GM19438 (cell line): ENCODE measurements at regions not wholly inside any gene's neighbourhood (a gene's known extent, or its start where the extent isn't known, plus 50 kb on each side); places are given as distances from the start of the nearest gene placed in this dataset.
"Not testable (repeated sequence)": the region's sequence is repeated elsewhere in the genome, so short reads cannot be mapped to it uniquely, and the experiment has no call there.

Experiments used
- ATAC-seq: cut with Tn5 transposase; IDR thresholded peaks from one replicate; pipeline ENCODE4 v1.9.1; 2021; ENCODE audit warnings: low read depth; ENCODE audit not compliant: unreplicated experiment

DNA sequence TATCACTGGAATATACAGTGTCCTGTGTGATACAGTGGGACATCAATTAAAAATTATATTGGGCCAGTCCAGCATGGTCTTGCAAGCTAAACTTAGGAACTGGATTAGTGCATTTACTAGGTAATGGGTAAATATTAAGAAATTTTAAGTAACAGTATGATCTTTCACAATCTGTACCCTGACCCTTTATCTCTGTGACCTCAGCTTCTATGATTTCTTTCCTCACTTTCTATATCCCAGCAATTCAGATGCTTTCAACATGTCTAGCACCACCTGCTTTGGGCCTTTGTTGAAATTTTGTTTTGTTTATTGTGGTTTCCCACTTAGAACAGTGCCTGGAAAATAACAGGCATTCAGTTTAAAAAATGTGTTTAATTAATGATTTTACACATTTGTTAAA is 2295.4 kb downstream of the ARAP2 start:
- ATAC-seq, result no peak

DNA sequence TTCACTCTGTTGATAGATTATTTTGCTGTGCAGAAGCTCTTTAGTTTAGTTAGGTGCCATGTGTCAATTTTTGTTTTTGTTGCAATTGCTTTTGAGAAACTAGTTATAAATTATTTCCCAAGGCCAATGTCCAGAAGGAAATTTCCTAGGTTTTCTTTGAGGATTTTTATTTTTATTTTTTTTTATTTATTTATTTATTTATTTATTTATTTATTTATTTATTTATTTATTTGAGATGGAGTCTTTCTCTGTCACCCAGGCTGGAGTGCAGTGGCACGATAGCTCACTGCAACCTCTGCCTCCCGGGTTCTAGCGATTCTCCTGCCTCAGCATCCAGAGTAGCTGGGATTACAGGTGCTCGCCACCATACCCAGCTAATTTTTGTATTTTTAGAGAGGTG is 2290.5 kb downstream of the ARAP2 start:
- ATAC-seq, result not testable (repeated sequence)

- ATAC-seq, result no peak
Observed at GRCh38 chr4:33954759-33955158, 2289.6 kb downstream of the ARAP2 start.

DNA sequence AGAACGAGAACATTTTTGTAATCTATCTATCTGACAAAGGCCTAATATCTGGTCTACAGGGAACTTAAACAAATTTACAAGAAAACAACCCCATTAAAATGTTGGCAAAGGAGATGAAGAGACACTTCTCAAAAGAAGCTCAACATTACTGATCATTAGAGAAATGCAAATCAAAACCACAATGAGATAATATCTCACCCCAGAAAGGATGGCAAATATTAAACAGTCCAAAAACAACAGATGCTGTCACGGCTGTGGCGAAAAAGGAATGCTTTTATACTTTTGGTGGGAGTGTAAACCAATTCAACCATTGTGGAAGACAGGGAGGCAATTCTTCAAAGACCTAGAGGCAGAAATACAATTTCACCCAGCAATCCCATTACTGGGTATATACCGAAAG is 2284.8 kb downstream of the ARAP2 start:
- ATAC-seq, result no peak

- ATAC-seq, result no peak
Observed at GRCh38 chr4:33961761-33962160, 2282.6 kb downstream of the ARAP2 start.

- no peak for ATAC-seq
Observed at GRCh38 chr4:33966808-33967207, 2277.5 kb downstream of the ARAP2 start.

DNA sequence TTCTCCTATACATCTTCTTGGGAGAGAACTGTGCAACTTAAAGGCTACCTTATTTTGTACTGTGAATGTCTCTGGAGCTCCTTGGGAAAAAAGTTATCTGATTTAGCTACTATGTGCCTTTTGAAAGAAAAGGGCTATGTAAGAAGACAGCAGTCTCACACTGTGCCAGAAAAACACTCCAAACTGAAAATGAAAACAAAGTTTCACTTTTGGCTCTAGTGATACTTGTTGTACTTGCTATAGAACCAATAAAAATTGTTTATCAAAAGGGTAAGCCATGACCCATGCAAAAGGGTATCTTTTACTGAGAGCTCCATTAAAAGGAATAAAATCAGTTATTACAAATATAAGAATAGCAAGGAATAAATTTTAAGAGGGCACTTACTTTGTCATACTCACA is 2270.0 kb downstream of the ARAP2 start:
- no peak for ATAC-seq

DNA sequence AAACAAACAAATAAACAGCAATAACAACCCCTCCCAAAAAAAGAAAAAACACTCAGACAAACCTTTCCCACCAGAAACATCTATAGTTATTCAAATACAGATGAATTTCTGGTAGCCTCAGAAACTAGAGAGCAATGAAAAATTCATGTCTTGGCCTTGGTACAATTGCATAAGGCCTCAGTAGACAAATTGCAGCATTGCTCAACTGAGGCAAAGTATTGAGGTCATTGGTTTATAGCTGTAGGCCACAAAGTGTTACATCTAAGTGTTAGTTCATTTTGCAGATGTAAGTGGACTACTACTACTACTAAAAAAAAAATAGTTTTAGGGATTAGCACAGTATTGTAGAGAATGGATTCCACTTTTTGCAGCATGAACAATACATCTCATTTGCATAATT is 2268.3 kb downstream of the ARAP2 start:
- no peak for ATAC-seq

- not testable (repeated sequence) for ATAC-seq
Observed at GRCh38 chr4:33979781-33980180, 2264.5 kb downstream of the ARAP2 start.

DNA sequence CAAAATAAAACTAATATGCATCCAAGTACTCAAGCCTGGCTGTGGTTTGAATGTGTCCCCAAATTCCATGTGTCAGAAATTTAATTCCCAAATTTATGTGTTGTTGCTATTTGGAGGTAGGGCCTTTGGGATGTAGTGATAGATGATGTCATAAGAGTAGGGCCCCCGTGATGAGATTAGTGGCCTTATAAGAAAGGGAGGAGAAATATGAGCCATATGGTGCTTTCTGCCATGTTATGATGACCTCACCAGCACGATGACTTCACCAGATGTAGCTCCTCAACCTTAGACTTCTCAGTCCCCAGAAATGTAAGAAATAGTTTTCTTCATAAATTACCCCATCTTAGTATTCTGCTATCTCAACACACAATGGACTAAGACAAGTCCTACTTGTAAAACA is 2264.0 kb downstream of the ARAP2 start:
- no peak for ATAC-seq

- no peak for ATAC-seq
Observed at GRCh38 chr4:33989820-33990443, 2254.4 kb downstream of the ARAP2 start.

DNA sequence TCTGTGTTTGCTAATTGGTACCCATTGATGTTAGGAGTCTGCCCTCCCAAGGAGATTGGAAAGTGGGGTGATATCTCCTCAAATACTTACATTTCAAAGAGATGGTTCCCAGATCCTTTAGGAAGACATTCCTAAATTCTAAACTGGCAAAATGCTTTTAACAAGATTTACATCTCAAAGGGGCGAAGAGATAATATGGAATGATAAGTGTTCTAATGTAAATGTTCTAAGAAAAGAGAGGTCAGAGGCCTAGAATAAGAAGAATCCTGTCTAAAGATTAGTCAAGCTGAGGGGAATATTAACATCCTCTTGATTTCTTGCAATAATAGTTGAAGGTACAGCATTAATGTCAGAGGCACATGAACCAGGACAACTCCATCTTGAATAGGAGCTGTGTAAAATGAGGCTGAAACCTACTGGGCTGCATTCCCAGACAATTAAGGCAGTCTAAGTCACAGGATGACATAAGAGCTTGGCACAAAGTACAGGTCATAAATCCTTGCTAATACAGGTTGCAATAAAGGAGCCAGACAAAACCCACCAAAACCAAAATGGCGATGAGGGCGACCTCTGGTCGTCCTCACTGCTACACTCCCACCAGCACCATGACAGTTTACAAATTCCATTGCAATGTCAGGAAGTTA is 2248.1 kb downstream of the ARAP2 start:
- ATAC-seq, result no peak

DNA sequence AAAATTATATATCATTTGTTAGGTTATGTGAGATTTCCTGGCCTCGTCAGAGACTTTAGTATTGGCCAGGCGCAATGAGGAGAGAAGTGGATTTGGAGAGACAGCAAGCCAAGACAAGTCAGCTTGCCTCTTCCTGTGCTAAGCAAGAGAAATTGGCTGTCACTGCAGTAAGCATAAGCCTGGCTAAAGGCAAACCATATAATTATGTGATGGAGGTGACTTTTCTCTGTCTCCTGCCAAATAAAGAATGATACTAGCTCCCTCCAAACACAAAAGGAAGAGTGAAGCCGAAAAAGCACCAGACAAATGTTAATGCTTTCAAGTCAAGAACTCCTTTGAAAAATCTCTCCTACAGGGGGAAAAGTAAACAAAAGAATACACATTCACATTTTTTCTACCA is 2246.0 kb downstream of the ARAP2 start:
- no peak for ATAC-seq

GRCh38 chr4:34000356-34000755 is 2244.0 kb downstream of the ARAP2 start:
- no peak for ATAC-seq

GRCh38 chr4:34006540-34006939 is 2237.8 kb downstream of the ARAP2 start:
- ATAC-seq, result not testable (repeated sequence)

DNA sequence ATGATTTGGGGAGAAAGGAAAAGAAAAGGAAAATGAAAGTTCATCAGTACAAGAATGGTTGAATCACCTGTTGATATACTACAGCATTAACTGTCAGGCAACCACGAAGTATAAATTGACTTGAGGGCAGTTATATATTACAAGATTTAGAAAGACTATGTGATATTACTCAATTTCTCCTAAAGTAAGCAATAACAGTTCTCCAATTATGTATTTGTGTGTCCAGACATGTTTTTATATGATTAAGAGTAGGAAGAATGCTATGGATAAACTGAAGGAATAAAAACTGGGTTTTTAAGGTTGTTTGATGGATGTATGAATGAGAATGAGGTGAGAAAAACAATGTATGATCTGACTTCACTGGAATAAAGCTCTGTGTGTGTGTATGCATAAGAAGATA is 2234.4 kb downstream of the ARAP2 start:
- ATAC-seq, result no peak

DNA sequence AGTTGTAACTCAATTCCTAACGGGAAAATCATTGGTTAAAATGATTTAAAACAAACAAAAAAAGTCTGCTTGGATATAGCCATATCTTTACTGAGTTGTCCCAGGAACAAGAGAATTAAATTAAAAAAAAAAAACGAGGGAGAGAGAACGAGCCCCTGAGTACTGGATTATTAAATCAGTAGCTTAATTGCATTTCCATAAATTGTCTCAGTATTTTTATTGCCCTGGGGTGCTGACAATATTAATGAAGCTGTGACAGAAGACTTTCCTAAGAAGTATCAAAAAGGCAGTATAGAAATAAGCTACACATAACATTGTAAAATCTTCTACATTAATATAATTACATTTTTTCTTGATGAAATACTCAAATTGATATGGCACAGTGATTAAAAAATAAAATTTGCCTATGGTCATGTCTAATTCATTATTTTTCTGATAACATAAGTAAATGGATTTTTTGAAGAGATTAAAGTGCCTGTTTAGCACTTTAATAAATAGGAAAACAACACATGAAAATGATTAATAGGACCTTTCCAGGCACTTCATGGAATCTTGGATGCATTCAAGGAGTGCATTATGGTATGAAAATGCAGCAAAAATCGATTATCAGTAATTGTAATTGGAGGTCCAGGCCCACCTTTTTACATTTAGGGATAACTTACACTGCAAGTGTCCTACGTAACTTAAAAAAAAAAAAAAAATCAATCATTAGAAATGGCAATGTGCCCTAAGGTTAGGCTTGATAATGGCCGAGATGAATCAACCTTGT is 2233.4 kb downstream of the ARAP2 start:
- ATAC-seq, result no peak

- no peak for ATAC-seq
Observed at GRCh38 chr4:34035225-34035624, 2209.1 kb downstream of the ARAP2 start.

GRCh38 chr4:34037280-34037679 is 2207.0 kb downstream of the ARAP2 start:
- no peak for ATAC-seq

DNA sequence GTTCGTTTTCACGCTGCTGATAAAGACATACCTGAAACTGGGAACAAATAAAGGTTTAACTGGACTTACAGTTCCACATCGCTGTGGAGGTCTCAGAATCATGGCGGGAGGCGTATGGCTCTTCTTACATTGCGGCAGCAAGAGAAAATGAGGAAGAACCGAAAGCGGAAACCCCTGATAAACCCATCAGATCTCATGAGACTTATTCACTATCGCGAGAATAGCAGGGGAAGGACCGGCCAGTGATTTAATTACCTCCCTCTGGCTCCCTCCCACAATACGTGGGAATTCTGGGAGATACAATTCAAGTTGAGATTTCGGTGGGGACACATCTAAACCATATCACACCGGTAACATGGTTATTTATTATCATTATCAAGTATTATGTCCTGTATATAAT is 2204.5 kb downstream of the ARAP2 start:
- ATAC-seq, result no peak

DNA sequence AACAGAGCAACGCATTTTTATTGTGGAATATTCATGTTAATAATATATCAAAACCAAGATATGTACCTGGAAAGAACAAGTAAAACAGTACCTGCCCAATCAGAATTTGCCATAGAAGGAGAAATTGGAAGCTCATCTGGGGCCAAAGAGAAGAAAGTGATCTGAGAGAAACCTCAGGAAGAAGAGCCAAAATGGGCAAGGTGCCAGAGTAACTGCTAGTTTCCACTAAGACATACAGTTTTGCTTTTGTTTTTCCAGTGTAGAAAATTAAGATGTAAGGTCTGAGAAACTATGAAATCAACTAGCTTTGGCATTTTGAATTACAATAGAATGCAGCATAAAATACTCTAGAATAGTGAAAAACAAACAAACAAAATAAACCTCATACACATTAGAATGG is 2201.2 kb downstream of the ARAP2 start:
- no peak for ATAC-seq

GRCh38 chr4:34046580-34046979 is 2197.7 kb downstream of the ARAP2 start:
- no peak for ATAC-seq
